Activated CD8-positive, alpha-beta memory T cell treated with anti-CD3 and anti-CD28 coated beads, Interleukin-2, amount 50 U/mL, for 4 hours (primary cell): ENCODE measurements at regions not wholly inside any gene's neighbourhood (a gene's known extent, or its start where the extent isn't known, plus 50 kb on each side); places are given as distances from the start of the nearest gene placed in this dataset.
"Not testable (repeated sequence)": the region's sequence is repeated elsewhere in the genome, so short reads cannot be mapped to it uniquely, and the experiment has no call there.

Experiments
- DNase-seq: peaks from one replicate; pipeline ENCODE4 v3.0.0-alpha.2; 2020

DNA sequence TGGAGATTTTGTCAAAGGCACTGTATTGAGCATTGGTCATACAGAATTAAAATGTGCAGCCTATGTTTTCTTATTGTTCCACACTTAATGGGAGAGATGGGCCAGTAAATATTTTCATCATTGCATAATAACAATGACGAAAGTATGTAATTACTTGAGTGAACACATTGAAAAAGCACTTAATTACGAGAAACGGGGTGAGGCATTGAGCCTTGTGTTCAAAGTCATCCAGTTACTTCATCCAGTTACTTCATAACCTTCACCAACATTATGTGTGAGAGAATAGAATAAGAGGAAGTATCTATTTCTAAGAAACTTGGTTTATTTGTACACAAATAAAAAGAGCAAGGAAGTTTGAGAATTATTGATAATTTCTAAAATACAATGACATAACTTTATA, 1427.0 kb downstream of the ADGRL3 start:
- no peak for DNase-seq

DNA sequence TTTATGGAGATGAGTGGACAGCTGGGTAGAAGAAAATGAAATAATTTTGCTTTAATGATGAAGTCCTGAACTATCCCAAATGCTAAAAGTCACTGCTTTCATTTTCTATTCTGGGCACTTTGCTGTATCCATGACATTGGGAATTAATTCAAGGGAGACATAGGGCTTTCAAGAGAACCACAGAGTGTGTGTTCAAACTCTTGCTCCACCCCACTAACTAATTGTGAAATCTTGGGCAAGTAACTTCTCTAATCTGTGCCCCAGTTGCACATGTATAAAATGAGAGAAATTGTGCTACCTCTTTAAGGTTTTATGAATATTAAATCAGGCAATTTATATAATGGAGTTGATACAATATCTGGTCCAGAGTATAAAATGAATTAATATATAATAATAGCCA, 1422.0 kb downstream of the ADGRL3 start:
- DNase-seq: no peak

DNA sequence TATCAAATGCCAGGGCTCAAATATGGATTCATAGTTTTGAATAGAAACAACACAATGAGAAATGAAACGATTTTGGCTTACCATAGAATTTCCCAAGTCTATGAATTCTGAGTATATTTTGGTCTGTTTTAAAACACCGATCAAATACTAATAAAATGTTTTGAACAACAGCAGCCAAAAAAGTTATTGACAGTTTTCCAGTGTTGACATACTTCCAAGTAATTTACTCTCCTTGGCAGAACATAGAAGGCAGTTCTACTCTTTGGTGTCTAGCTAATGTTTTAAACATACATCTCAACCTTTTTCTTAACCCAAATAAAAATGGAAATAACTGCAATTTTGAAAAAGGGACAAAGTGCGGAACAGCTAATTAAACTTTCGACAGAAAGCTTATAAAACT, 1419.8 kb downstream of the ADGRL3 start:
- DNase-seq: no peak

- DNase-seq: no peak
Measured at GRCh38 chr4:62618042-62618441, 1417.9 kb downstream of the ADGRL3 start.

DNA sequence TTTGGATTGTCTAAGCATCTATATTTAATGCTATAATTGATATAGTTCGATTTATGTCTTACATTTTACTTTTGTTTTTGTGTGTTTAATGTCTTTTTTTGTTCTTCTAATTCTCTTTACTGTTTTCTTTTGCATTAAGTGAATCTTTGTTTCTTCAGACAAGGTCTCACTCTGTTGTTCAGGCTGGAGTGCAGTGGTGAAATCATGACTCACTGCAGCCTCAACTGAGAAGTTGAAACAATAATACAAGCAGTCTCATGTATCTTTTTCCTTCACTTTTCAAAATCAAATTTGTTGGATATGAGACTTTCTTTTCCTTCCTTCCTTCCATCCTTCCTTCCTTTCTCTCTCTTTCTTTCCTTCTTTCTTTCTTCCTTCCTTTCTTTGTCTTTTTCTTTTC, 1401.6 kb downstream of the ADGRL3 start:
- no peak for DNase-seq

DNA sequence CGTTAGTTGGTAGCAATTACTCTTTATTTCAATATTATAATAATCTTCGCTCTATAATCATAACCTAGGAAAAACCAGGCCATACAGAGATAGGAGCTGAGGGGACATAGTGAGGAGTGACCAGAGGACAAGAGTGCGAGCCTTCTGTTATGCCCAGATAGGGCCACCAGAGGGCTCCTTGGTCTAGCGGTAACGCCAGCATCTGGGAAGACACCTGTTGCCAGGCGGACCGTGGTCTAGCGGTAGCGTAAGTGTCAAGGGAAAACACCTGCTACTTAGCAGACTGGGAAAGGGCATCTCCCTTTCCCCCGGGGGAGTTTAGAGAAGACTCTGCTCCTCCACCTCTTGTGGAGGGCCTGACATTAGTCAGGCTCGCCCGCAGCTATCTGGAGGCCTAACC, 1395.1 kb downstream of the ADGRL3 start:
- DNase-seq: not testable (repeated sequence)

DNA sequence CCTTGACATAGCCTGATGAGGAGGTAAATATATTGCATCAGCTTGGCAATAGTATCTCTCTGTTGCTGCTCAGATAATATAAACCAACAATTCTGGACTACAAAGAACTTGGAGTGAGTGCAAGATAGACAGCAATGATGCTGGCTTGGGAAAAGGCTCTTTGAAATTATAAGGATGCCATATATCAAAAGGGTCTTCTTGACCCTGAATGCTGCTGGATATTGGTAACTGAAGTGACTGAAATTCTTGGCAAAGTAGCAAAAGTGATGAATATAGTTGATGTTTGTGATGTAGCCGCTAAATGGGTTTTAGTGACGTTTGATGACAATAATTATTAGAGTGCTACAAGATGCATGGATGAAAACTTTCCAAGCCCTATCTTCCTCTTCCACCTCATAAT, 1391.6 kb downstream of the ADGRL3 start:
- no peak for DNase-seq

- no peak for DNase-seq
Measured at GRCh38 chr4:62588671-62589070, 1388.5 kb downstream of the ADGRL3 start.

GRCh38 chr4:62571494-62571893, 1371.4 kb downstream of the ADGRL3 start:
- DNase-seq: no peak

- no peak for DNase-seq
Measured at GRCh38 chr4:62560858-62561257, 1360.7 kb downstream of the ADGRL3 start.

DNA sequence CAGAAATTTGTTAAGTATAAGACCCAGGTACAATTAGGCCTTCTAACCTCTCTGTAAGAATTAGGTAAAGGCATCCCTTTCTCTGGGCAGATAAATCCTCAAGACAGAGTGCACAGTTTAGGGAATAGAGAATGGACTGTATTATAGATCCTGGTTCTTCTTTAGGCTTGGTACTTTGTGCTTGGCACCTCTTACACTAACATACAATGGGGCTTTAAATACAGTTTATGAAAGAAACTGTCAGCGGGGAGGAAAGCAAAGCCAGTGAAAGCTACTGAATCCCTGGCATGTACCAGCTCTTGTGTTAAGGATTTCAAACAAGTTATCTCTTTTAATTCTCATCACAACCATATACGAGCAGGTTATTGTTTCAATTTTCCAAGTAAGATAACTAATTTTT, 1350.0 kb downstream of the ADGRL3 start:
- no peak for DNase-seq

DNA sequence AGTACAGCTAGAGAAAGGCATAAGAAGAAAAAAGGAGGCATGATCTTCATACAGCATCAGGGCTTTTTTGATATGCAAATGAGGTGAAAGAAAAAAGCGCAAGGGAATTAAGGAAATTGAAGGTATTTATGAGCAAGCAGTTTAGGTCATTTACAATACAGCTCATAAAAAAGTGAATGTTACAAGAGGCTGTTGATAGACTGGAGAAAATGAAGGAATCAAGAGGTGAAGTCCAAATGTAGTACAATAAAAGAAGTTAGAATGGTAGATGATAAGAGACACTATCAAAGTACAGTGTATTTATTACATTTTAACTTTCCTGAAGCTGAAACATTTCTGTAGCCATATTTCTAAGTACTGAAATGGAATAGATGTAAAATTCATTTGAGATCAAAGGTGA, 1349.5 kb downstream of the ADGRL3 start:
- no peak for DNase-seq

- DNase-seq: no peak
Measured at GRCh38 chr4:62548765-62549164, 1348.6 kb downstream of the ADGRL3 start.

- DNase-seq: no peak
Measured at GRCh38 chr4:62548108-62548524, 1348.0 kb downstream of the ADGRL3 start.

- no peak for DNase-seq
Measured at GRCh38 chr4:62544428-62544827, 1344.3 kb downstream of the ADGRL3 start.

DNA sequence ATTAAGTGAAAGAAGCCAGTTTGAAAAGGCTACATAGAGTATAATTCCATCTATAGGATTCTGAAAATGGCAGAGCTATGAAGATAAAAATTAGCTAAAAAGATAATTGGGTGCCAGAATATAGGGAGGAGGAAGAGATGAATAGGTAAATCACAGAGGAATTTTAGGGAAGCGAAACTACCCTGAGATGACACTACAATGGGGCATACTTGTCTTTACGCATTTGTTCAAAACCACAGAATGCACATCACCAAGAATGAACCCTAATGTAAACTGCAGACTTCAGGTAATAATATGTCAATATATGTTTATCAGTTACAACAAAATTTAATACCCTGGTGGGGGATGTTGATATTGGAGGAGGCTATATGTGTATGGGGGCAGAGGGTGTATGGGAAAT, 1342.9 kb downstream of the ADGRL3 start:
- DNase-seq: no peak

DNA sequence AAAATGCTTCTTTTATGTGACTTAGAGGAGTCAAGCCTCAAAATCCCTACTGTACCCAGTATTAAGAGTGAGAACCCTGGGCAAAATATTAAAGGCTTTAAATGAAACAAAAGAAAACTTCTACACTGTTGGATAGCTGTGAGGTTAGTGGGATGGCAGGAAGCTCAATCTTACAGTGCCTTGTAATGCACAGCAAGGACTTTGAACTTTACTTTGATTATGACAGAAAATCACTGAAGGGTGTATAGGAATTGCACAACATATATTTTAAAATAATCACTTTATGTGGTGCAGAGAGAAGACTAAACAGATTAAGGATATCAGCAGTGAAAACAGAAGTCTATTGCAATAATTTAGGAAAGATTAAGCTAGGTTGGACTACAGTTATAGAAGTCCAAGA, 1333.4 kb downstream of the ADGRL3 start:
- DNase-seq: no peak

DNA sequence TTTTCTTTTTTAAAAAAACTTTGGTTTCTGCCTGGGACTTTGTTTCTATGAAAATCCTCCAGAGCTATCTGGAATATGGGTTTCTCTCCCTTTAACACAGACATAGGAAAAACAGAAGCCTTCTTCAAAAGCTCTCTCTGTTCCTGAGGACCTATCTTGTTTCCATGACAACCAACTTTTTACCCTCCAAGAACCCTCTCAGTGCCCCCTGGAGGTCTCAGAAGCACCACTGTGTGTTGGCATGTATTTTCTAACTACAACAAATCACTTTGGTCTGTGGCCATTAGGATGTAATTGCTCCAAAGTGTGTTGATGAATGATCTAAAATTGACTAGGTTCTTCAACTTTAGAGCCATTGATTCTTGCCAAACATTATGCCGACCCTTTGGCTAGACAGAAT, 1331.6 kb downstream of the ADGRL3 start:
- no peak for DNase-seq

GRCh38 chr4:62531264-62531663, 1331.1 kb downstream of the ADGRL3 start:
- no peak for DNase-seq

- DNase-seq: no peak
Measured at GRCh38 chr4:62528874-62529273, 1328.7 kb downstream of the ADGRL3 start.

DNA sequence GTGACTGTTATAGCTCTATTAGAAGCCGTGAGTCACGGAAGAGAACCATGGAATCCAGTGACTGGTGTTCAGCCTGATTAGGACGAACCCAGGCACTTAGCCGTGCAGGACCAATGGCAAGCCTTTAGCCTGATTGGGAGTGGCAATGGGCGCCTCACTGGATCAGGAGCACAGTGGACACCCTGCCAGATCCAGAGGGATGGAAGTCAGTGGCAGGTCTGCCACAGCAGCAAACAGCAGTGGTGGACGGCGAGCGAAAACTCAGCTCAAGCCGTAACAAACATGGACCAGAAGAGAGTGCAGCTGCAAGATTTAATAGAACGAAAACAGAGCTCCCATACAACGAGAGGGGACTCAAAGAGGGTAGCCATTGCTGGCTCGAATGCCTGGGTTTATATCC, 1326.5 kb downstream of the ADGRL3 start:
- DNase-seq: no peak

DNA sequence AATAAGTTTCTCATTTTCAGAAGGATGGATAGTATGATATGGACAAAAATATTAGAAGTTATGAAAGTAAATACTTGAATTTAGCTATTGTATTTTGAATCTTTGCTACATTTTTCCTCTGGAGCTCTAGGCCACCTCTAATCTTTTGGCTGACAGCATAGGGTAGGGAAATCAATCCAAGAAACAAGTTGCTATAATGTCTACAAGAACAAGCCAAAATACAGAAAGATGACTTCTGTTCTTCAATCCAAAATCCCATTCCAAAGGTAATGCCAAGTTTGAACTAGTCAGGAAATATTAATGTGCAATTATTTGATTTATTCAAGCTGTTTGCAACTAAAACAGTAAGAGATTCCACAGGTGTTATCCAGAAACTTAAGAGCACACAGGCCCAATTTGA, 1323.1 kb downstream of the ADGRL3 start:
- no peak for DNase-seq

DNA sequence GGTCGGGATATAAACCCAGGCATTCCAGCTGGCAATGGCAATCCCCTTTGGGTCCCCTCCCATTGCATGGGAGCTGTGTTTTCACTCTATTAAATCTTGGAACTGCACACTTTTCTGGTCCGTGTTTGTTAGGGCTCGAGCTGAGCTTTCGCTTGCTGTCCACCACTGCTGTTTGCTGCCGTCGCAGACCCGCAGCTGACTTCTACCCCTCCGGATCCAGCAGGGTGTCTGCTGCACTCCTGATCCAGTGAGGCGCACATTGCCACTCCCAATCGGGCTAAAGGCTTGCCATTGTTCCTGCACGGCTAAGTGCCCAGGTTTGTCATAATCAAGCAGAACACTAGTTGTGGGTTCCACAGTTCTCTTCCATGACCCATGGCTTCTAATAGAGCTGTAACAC, 1322.1 kb downstream of the ADGRL3 start:
- no peak for DNase-seq

GRCh38 chr4:62517716-62518115, 1317.6 kb downstream of the ADGRL3 start:
- no peak for DNase-seq

GRCh38 chr4:62513306-62513705, 1313.2 kb downstream of the ADGRL3 start:
- no peak for DNase-seq

DNA sequence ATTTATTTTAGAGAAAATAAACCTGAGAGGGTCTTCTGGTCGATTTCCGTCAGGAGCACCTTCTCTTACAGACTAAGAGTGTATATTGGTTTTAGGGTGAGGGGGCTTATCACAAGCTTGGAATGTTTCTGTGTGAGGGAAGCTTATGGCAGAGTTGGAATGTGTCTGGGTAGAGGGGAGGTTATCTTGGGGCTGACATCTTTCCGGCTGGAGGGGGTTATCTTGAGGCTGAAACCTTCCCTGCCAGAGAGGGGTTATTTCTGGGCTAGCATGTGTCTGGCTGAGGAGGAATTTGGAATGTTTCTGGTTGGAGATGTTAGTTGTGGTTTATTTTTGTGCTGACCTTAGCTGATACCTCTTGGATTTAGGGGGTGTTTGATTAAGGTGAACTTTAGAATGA, 1312.1 kb downstream of the ADGRL3 start:
- no peak for DNase-seq
